ENCODE measurements at regions not wholly inside any gene's neighbourhood (a gene's known extent, or its start where the extent isn't known, plus 50 kb on each side); places are given as distances from the start of the nearest gene placed in this dataset.

DNA sequence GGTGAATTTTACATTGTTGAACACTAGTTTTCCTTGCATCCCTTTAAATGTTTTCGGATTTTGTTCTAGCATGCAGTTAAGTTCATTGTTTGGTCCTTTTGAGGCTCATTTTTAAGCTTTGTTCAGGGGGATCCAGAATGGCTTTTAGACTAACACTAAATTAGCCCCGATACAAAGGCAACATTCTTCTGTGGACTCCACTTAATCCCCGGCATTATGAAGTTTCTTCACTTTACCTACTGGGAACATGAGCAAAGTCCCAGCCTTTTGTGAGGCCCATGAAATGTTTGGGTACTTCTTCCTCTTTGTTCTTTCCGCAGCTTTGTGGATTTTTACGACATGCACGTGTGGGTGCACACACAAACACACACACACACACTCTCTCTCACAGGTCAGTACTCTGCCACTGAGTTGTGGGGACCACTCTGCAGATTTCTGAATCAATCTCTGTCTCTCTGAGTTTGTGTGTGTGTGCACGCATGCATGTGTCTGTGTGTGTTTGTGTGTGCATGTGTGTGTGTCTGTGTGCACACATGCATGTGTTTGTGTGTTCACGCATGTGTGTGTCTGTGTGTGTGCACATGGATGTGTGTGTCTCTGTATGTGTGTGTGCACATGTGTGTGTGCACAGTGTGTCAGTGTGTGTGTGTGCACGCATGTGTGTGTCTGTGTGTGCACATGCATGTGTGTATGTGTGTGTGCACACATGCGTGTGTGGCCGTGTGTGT is 240.4 kb upstream of the TNRC6C start:
- TF ChIP-seq, protein P1, sequence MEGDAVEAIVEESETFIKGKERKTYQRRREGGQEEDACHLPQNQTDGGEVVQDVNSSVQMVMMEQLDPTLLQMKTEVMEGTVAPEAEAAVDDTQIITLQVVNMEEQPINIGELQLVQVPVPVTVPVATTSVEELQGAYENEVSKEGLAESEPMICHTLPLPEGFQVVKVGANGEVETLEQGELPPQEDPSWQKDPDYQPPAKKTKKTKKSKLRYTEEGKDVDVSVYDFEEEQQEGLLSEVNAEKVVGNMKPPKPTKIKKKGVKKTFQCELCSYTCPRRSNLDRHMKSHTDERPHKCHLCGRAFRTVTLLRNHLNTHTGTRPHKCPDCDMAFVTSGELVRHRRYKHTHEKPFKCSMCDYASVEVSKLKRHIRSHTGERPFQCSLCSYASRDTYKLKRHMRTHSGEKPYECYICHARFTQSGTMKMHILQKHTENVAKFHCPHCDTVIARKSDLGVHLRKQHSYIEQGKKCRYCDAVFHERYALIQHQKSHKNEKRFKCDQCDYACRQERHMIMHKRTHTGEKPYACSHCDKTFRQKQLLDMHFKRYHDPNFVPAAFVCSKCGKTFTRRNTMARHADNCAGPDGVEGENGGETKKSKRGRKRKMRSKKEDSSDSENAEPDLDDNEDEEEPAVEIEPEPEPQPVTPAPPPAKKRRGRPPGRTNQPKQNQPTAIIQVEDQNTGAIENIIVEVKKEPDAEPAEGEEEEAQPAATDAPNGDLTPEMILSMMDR (IDR thresholded peaks at IDR 0.05; ENCODE audit: low read depth, low read length), result no peak
- no peak for TF ChIP-seq EZH2phosphoT487 (IDR thresholded peaks at IDR 0.05; ENCODE audit: low read depth)

All from OCI-LY3 (cell line).